Neural cell (in vitro differentiated cells): ENCODE measurements at regions not wholly inside any gene's neighbourhood (a gene's known extent, or its start where the extent isn't known, plus 50 kb on each side); places are given as distances from the start of the nearest gene placed in this dataset.

Source experiments
- POLR2AphosphoS5 ChIP-seq: IDR thresholded peaks from 2 replicates; pipeline ENCODE4 v1.6.1; 2012
- TF ChIP-seq, protein P1 (sequence below): fragments of 450-650 bp; IDR thresholded peaks from 2 replicates; pipeline ENCODE4 v1.5.1; 2014; ENCODE audit warnings: antibody characterized with exemption, mild to moderate bottlenecking, moderate library complexity; ENCODE audit not compliant: poor library complexity, severe bottlenecking

DNA sequence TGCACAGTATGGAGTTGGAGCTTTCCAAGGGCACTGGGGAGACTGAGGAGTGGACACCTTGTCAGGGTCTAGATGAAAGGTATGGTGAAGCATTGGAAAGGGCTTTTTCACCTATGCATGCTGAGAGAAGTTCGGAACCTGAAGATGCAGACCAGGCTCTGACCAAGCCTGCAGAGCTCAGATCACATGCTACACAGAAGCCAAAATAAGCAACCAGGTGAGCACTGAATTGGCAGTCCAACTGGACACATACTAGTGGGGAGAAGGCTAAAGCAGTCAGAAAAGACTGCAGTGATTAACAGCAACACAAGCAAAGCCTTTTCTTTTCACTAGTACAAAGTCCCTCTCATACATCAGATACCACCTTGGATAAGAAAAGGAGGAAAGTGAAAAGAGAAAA lies 238.3 kb upstream of the PLSCR5 start:
- TF ChIP-seq, protein P1, sequence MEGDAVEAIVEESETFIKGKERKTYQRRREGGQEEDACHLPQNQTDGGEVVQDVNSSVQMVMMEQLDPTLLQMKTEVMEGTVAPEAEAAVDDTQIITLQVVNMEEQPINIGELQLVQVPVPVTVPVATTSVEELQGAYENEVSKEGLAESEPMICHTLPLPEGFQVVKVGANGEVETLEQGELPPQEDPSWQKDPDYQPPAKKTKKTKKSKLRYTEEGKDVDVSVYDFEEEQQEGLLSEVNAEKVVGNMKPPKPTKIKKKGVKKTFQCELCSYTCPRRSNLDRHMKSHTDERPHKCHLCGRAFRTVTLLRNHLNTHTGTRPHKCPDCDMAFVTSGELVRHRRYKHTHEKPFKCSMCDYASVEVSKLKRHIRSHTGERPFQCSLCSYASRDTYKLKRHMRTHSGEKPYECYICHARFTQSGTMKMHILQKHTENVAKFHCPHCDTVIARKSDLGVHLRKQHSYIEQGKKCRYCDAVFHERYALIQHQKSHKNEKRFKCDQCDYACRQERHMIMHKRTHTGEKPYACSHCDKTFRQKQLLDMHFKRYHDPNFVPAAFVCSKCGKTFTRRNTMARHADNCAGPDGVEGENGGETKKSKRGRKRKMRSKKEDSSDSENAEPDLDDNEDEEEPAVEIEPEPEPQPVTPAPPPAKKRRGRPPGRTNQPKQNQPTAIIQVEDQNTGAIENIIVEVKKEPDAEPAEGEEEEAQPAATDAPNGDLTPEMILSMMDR, result no peak
- TF ChIP-seq POLR2AphosphoS5, result no peak
